GM23338 (cell line): ENCODE measurements at regions not wholly inside any gene's neighbourhood (a gene's known extent, or its start where the extent isn't known, plus 50 kb on each side); places are given as distances from the start of the nearest gene placed in this dataset.

ENCODE experiments used
- ATAC-seq: fragments of 200-7000 bp; cut with Tn5 transposase; 3 replicates; pipeline ENCODE4 v1.9.1; 2020
- DNase-seq: peaks from one replicate; pipeline ENCODE4 v3.0.0-alpha.2; 2015; ENCODE audit warnings: low spot score
- H2AFZ ChIP-seq: fragments of 200-600 bp; sonication (generic); 2 replicates; pipeline ENCODE4 v1.8.0; 2016; ENCODE audit warnings: antibody characterized with exemption, mild to moderate bottlenecking, moderate library complexity
- H3F3A ChIP-seq: fragments of 200-600 bp; sonication (generic); replicated peaks from 2 replicates; pipeline ENCODE4 v1.8.0; 2017; ENCODE audit warnings: antibody characterized with exemption, mixed run types, low read depth
- H3K27ac ChIP-seq: fragments of 200-600 bp; sonication (generic); 2 replicates; pipeline ENCODE4 v1.6.1; 2016; ENCODE audit warnings: low read depth
- H3K27me3 ChIP-seq: fragments of 200-600 bp; sonication (generic); 2 replicates; pipeline ENCODE4 v1.8.0; 2016; ENCODE audit warnings: mild to moderate bottlenecking, mixed run types, moderate library complexity; ENCODE audit not compliant: insufficient read depth
- H3K36me3 ChIP-seq: fragments of 200-600 bp; sonication (generic); 2 replicates; pipeline ENCODE4 v1.8.0; 2016; ENCODE audit warnings: mild to moderate bottlenecking; ENCODE audit not compliant: insufficient read depth
- H3K4me1 ChIP-seq: fragments of 200-600 bp; sonication (generic); 2 replicates; pipeline ENCODE4 v1.8.0; 2016; ENCODE audit warnings: mild to moderate bottlenecking, moderate library complexity; ENCODE audit not compliant: insufficient read depth
- H3K4me2 ChIP-seq: fragments of 200-600 bp; sonication (generic); 2 replicates; pipeline ENCODE4 v1.7.1; 2017; ENCODE audit warnings: mixed run types
- H3K4me3 ChIP-seq: fragments of 200-600 bp; sonication (generic); 2 replicates; pipeline ENCODE4 v1.6.1; 2016; ENCODE audit warnings: mixed run types
- H3K79me2 ChIP-seq: fragments of 200-600 bp; sonication (generic); replicated peaks from 2 replicates; pipeline ENCODE4 v1.8.0; 2017; ENCODE audit warnings: mild to moderate bottlenecking; ENCODE audit not compliant: insufficient read depth
- H3K9me2 ChIP-seq: fragments of 200-600 bp; sonication (generic); 2 replicates; pipeline ENCODE4 v1.8.0; 2017; ENCODE audit not compliant: insufficient read depth
- H4K20me1 ChIP-seq: fragments of 200-600 bp; sonication (generic); replicated peaks from 2 replicates; pipeline ENCODE4 v1.8.0; 2017; ENCODE audit warnings: mild to moderate bottlenecking; ENCODE audit not compliant: insufficient read depth
- H3K27ac Mint-ChIP-seq: 2 replicates; pipeline ENCODE4 v1.8.0; 2020; ENCODE audit warnings: inconsistent platforms, mild to moderate bottlenecking, moderate library complexity, mixed read lengths
- H3K27me3 Mint-ChIP-seq: 3 replicates; pipeline ENCODE4 v1.8.0; 2022; ENCODE audit warnings: low read depth, mild to moderate bottlenecking, moderate library complexity, mixed read lengths, inconsistent platforms; ENCODE audit not compliant: insufficient read depth, poor library complexity
- H3K36me3 Mint-ChIP-seq: 3 replicates; pipeline ENCODE4 v1.8.0; 2021; ENCODE audit warnings: low read depth, mild to moderate bottlenecking, inconsistent platforms, moderate library complexity, mixed read lengths
- H3K4me1 Mint-ChIP-seq: 3 replicates; pipeline ENCODE4 v1.8.0; 2020; ENCODE audit warnings: mild to moderate bottlenecking, inconsistent platforms, mixed read lengths
- H3K4me3 Mint-ChIP-seq: 3 replicates; pipeline ENCODE4 v1.8.0; 2021; ENCODE audit warnings: moderate library complexity, mild to moderate bottlenecking, inconsistent platforms, mixed read lengths
- H3K9me3 Mint-ChIP-seq: 3 replicates; pipeline ENCODE4 v1.8.0; 2020; ENCODE audit warnings: moderate library complexity, mild to moderate bottlenecking, inconsistent platforms, mixed read lengths
- CREB1 ChIP-seq: fragments of 250-450 bp; sonication (Bioruptor Pico); IDR thresholded peaks from 2 replicates; pipeline ENCODE4 v1.5.0; 2020; ENCODE audit warnings: low read depth, mild to moderate bottlenecking, moderate library complexity
- EZH2 ChIP-seq: fragments of 200-600 bp; sonication (generic); IDR thresholded peaks from one replicate; pipeline ENCODE4 v1.8.0; 2017; ENCODE audit warnings: antibody characterized with exemption, mild to moderate bottlenecking, low read depth; ENCODE audit not compliant: unreplicated experiment
- EZH2phosphoT487 ChIP-seq: fragments of 200-600 bp; sonication (generic); IDR thresholded peaks from one replicate; pipeline ENCODE4 v1.8.1; 2018; ENCODE audit warnings: antibody characterized with exemption; ENCODE audit not compliant: unreplicated experiment
- JUNB ChIP-seq: IDR thresholded peaks from one replicate; pipeline ENCODE4 v1.6.1; 2016; ENCODE audit warnings: antibody characterized with exemption; ENCODE audit not compliant: unreplicated experiment
- NANOG ChIP-seq: IDR thresholded peaks from 2 replicates; pipeline ENCODE4 v1.6.1; 2016; ENCODE audit warnings: antibody characterized with exemption, borderline replicate concordance
- POLR2AphosphoS5 ChIP-seq: IDR thresholded peaks from 2 replicates; pipeline ENCODE4 v1.6.1; 2016; ENCODE audit warnings: antibody characterized with exemption, low read depth
- STAT1 ChIP-seq: IDR thresholded peaks from one replicate; pipeline ENCODE4 v1.6.1; 2016; ENCODE audit warnings: antibody characterized with exemption; ENCODE audit not compliant: unreplicated experiment
- ZNF331 ChIP-seq: fragments of 250-450 bp; sonication (Bioruptor Pico); IDR thresholded peaks from 2 replicates; pipeline ENCODE4 v1.5.0; 2020; ENCODE audit warnings: low read depth, mild to moderate bottlenecking, moderate library complexity
- ZNF462 ChIP-seq: fragments of 250-450 bp; sonication (Bioruptor Pico); IDR thresholded peaks from 2 replicates; pipeline ENCODE4 v1.5.0; 2020; ENCODE audit warnings: mild to moderate bottlenecking, moderate library complexity
- TF ChIP-seq, protein P1 (sequence below), 2 experiments: fragments of 200-600 bp in 1 of 2; sonication (generic) in 1 of 2; conservative IDR thresholded peaks; 2 replicates each; pipeline versions ENCODE4 v1.5.1 to v1.6.1; 2016 to 2017; ENCODE audit warnings: antibody characterized with exemption in 2 of 2, low read depth in 2 of 2, mild to moderate bottlenecking in 2 of 2, moderate library complexity in 1 of 2
- TF ChIP-seq, protein P2 (sequence below): IDR thresholded peaks from one replicate; pipeline ENCODE4 v1.6.1; 2018; ENCODE audit warnings: antibody characterized with exemption; ENCODE audit not compliant: unreplicated experiment

GRCh38 chr20:59414936-59415623 lies 114.7 kb downstream of the EDN3 start (continued):
- TF ChIP-seq, protein P1, sequence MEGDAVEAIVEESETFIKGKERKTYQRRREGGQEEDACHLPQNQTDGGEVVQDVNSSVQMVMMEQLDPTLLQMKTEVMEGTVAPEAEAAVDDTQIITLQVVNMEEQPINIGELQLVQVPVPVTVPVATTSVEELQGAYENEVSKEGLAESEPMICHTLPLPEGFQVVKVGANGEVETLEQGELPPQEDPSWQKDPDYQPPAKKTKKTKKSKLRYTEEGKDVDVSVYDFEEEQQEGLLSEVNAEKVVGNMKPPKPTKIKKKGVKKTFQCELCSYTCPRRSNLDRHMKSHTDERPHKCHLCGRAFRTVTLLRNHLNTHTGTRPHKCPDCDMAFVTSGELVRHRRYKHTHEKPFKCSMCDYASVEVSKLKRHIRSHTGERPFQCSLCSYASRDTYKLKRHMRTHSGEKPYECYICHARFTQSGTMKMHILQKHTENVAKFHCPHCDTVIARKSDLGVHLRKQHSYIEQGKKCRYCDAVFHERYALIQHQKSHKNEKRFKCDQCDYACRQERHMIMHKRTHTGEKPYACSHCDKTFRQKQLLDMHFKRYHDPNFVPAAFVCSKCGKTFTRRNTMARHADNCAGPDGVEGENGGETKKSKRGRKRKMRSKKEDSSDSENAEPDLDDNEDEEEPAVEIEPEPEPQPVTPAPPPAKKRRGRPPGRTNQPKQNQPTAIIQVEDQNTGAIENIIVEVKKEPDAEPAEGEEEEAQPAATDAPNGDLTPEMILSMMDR (conservative IDR thresholded peaks at IDR 0.05; ENCODE audit: low read depth in 2 of 2) = no peak
- TF ChIP-seq JUNB = no peak

GRCh38 chr20:59416916-59417315 lies 116.5 kb downstream of the EDN3 start:
- Mint-ChIP-seq H3K27ac (no peak overlapping the region), H3K4me3 (no peak overlapping the region), H3K9me3 (no peaks in the 10 kb centered on the region; the same call in 2 of the 3 replicates), H3K36me3 (no peaks in the 10 kb centered on the region), H3K4me1 (peaks cover 5% of the 10 kb centered on the region; the same call in 1 of the 3 replicates), H3K27me3 (no peaks in the 10 kb centered on the region)
- no peaks in the 10 kb centered on the region for H3K4me1 ChIP-seq
- H3K4me3 ChIP-seq = no peak overlapping the region
- no peak overlapping the region for H3K4me2 ChIP-seq
- DNase-seq = no peak
- no peak for ATAC-seq
- H3K9me2 ChIP-seq = no peaks in the 10 kb centered on the region
- H4K20me1 ChIP-seq = no peaks in the 10 kb centered on the region
- no peak overlapping the region for H2AFZ ChIP-seq
- H3F3A ChIP-seq = no peaks in the 10 kb centered on the region
- no peaks in the 10 kb centered on the region for H3K79me2 ChIP-seq
- H3K36me3 ChIP-seq = no peaks in the 10 kb centered on the region
- H3K27me3 ChIP-seq = no peaks in the 10 kb centered on the region
- no peak overlapping the region for H3K27ac ChIP-seq
- no peak for TF ChIP-seq ZNF462 (CRISPR knock-in tag)
- no peak for TF ChIP-seq ZNF331 (CRISPR knock-in tag)
- TF ChIP-seq EZH2 = no peak
- no peak for TF ChIP-seq NANOG
- TF ChIP-seq, protein P2, sequence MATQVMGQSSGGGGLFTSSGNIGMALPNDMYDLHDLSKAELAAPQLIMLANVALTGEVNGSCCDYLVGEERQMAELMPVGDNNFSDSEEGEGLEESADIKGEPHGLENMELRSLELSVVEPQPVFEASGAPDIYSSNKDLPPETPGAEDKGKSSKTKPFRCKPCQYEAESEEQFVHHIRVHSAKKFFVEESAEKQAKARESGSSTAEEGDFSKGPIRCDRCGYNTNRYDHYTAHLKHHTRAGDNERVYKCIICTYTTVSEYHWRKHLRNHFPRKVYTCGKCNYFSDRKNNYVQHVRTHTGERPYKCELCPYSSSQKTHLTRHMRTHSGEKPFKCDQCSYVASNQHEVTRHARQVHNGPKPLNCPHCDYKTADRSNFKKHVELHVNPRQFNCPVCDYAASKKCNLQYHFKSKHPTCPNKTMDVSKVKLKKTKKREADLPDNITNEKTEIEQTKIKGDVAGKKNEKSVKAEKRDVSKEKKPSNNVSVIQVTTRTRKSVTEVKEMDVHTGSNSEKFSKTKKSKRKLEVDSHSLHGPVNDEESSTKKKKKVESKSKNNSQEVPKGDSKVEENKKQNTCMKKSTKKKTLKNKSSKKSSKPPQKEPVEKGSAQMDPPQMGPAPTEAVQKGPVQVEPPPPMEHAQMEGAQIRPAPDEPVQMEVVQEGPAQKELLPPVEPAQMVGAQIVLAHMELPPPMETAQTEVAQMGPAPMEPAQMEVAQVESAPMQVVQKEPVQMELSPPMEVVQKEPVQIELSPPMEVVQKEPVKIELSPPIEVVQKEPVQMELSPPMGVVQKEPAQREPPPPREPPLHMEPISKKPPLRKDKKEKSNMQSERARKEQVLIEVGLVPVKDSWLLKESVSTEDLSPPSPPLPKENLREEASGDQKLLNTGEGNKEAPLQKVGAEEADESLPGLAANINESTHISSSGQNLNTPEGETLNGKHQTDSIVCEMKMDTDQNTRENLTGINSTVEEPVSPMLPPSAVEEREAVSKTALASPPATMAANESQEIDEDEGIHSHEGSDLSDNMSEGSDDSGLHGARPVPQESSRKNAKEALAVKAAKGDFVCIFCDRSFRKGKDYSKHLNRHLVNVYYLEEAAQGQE = no peak
- no peak for TF ChIP-seq JUNB
- no peak for TF ChIP-seq POLR2AphosphoS5
- TF ChIP-seq CREB1 = no peak
- TF ChIP-seq STAT1 = no peak
- TF ChIP-seq EZH2phosphoT487 = no peak
- TF ChIP-seq, protein P1 (conservative IDR thresholded peaks at IDR 0.05; ENCODE audit: low read depth in 2 of 2) = no peak
